Muscle layer of duodenum (tissue), 2 donors: ENCODE measurements at regions not wholly inside any gene's neighbourhood (a gene's known extent, or its start where the extent isn't known, plus 50 kb on each side); places are given as distances from the start of the nearest gene placed in this dataset.

Experiments
- H3K27ac ChIP-seq: one replicate; pipeline ENCODE4 v1.7.0; 2013; ENCODE audit warnings: mild to moderate bottlenecking, low read length
- H3K27me3 ChIP-seq: one replicate; pipeline ENCODE4 v1.7.0; 2013; ENCODE audit warnings: low read depth, mild to moderate bottlenecking, control low read depth, low read length
- H3K36me3 ChIP-seq, 2 donors: one replicate each; pipeline ENCODE4 v1.7.0; 2013; ENCODE audit warnings: low read length in 2 of 2, control low read depth in 1 of 2, mild to moderate bottlenecking in 1 of 2; ENCODE audit not compliant: insufficient read depth in 2 of 2, control insufficient read depth in 1 of 2
- H3K4me1 ChIP-seq, 2 donors: one replicate each; pipeline ENCODE4 v1.7.0; 2013; ENCODE audit warnings: low read length in 2 of 2, mild to moderate bottlenecking in 2 of 2, control low read depth in 1 of 2, moderate library complexity in 1 of 2; ENCODE audit not compliant: insufficient read depth in 2 of 2, control insufficient read depth in 1 of 2
- H3K4me3 ChIP-seq, 2 donors: one replicate each; pipeline ENCODE4 v1.7.0; 2013; ENCODE audit warnings: low read length in 2 of 2, low read depth in 1 of 2, mild to moderate bottlenecking in 1 of 2
- H3K9me3 ChIP-seq, 2 donors: one replicate each; pipeline ENCODE4 v1.7.0; 2013; ENCODE audit warnings: low read length in 2 of 2, control low read depth in 1 of 2, mild to moderate bottlenecking in 1 of 2; ENCODE audit not compliant: control insufficient read depth in 1 of 2
- donor health status: healthy.

GRCh38 chr6:44627091-44627882, 239.8 kb downstream of the CDC5L start:
- Histone ChIP-seq H3K27me3 (no peaks in the 10 kb centered on the region), H3K27ac (no peak overlapping the region), H3K9me3 (no peaks in the 10 kb centered on the region), H3K4me1 (no peaks in the 10 kb centered on the region), H3K4me3 (no peak overlapping the region), H3K36me3 (no peaks in the 10 kb centered on the region)

GRCh38 chr6:44627883-44628271, 240.4 kb downstream of the CDC5L start:
- H3K4me3 ChIP-seq: no peak overlapping the region
- H3K4me1 ChIP-seq: no peaks in the 10 kb centered on the region
- no peaks in the 10 kb centered on the region for H3K9me3 ChIP-seq
- H3K27ac ChIP-seq: no peak overlapping the region
- H3K36me3 ChIP-seq: no peaks in the 10 kb centered on the region
- H3K27me3 ChIP-seq: no peaks in the 10 kb centered on the region

- Histone ChIP-seq H3K4me1 (no peaks in the 10 kb centered on the region), H3K27me3 (no peaks in the 10 kb centered on the region), H3K4me3 (no peak overlapping the region), H3K36me3 (no peaks in the 10 kb centered on the region), H3K27ac (no peak overlapping the region), H3K9me3 (no peaks in the 10 kb centered on the region)
Observed at GRCh38 chr6:44628347-44628746, 240.8 kb downstream of the CDC5L start.

- no peaks in the 10 kb centered on the region for H3K36me3 ChIP-seq
- H3K4me1 ChIP-seq: no peaks in the 10 kb centered on the region
- no peak overlapping the region for H3K4me3 ChIP-seq
- H3K27me3 ChIP-seq: no peaks in the 10 kb centered on the region
- H3K9me3 ChIP-seq: no peaks in the 10 kb centered on the region
- no peak overlapping the region for H3K27ac ChIP-seq
Observed at GRCh38 chr6:44629636-44630035, 242.1 kb downstream of the CDC5L start.

GRCh38 chr6:44630125-44631028, 242.9 kb downstream of the CDC5L start:
- H3K4me1 ChIP-seq: no peaks in the 10 kb centered on the region
- H3K27ac ChIP-seq: no peak overlapping the region
- H3K36me3 ChIP-seq: no peaks in the 10 kb centered on the region
- H3K27me3 ChIP-seq: no peaks in the 10 kb centered on the region
- H3K9me3 ChIP-seq: no peaks in the 10 kb centered on the region
- H3K4me3 ChIP-seq: no peak overlapping the region

- Histone ChIP-seq H3K4me1 (no peaks in the 10 kb centered on the region), H3K36me3 (no peaks in the 10 kb centered on the region), H3K27ac (no peak overlapping the region), H3K27me3 (no peaks in the 10 kb centered on the region), H3K9me3 (no peaks in the 10 kb centered on the region), H3K4me3 (no peak overlapping the region)
Observed at GRCh38 chr6:44631968-44632367, 244.5 kb downstream of the CDC5L start.

GRCh38 chr6:44634321-44634720, 246.8 kb downstream of the CDC5L start:
- Histone ChIP-seq H3K9me3 (peaks cover 0 to 3% of the 10 kb centered on the region in 2 donors), H3K27ac (no peak overlapping the region), H3K27me3 (no peaks in the 10 kb centered on the region), H3K36me3 (no peaks in the 10 kb centered on the region), H3K4me1 (no peaks in the 10 kb centered on the region), H3K4me3 (no peak overlapping the region)

GRCh38 chr6:44635486-44635885, 248.0 kb downstream of the CDC5L start:
- H3K4me3 ChIP-seq: no peak overlapping the region
- H3K36me3 ChIP-seq: no peaks in the 10 kb centered on the region
- H3K4me1 ChIP-seq: no peaks in the 10 kb centered on the region
- H3K27me3 ChIP-seq: no peaks in the 10 kb centered on the region
- H3K9me3 ChIP-seq: peaks cover 0 to 3% of the 10 kb centered on the region in 2 donors
- H3K27ac ChIP-seq: no peak overlapping the region

- H3K36me3 ChIP-seq: no peaks in the 10 kb centered on the region
- H3K4me3 ChIP-seq: no peak overlapping the region
- H3K4me1 ChIP-seq: no peaks in the 10 kb centered on the region
- peaks cover 0 to 3% of the 10 kb centered on the region in 2 donors for H3K9me3 ChIP-seq
- H3K27ac ChIP-seq: no peak overlapping the region
- H3K27me3 ChIP-seq: no peaks in the 10 kb centered on the region
Observed at GRCh38 chr6:44636561-44637248, 249.2 kb downstream of the CDC5L start.

- H3K27ac ChIP-seq: no peak overlapping the region
- no peak overlapping the region for H3K4me3 ChIP-seq
- peaks cover 0 to 3% of the 10 kb centered on the region in 2 donors for H3K9me3 ChIP-seq
- H3K27me3 ChIP-seq: no peaks in the 10 kb centered on the region
- no peaks in the 10 kb centered on the region for H3K4me1 ChIP-seq
- no peaks in the 10 kb centered on the region for H3K36me3 ChIP-seq
Observed at GRCh38 chr6:44641344-44642031, 254.0 kb downstream of the CDC5L start.

- Histone ChIP-seq H3K9me3 (peaks cover 0 to 3% of the 10 kb centered on the region in 2 donors), H3K27me3 (no peaks in the 10 kb centered on the region), H3K27ac (no peak overlapping the region), H3K4me3 (no peak overlapping the region), H3K36me3 (no peaks in the 10 kb centered on the region), H3K4me1 (no peaks in the 10 kb centered on the region)
Observed at GRCh38 chr6:44642349-44642748, 254.8 kb downstream of the CDC5L start.
